ENCODE measurements at regions not wholly inside any gene's neighbourhood (a gene's known extent, or its start where the extent isn't known, plus 50 kb on each side); places are given as distances from the start of the nearest gene placed in this dataset.

GRCh38 chr4:52288212-52288855 is 237.2 kb downstream of the SPATA18 start:
- DNase-seq (ENCODE audit: low read depth): no peak

- no peak for DNase-seq (ENCODE audit: low read depth)
These were observed 239.4 kb downstream of the SPATA18 start for GRCh38 chr4:52290466-52290865.

GRCh38 chr4:52292245-52292644 is 241.1 kb downstream of the SPATA18 start:
- DNase-seq (ENCODE audit: low read depth): no peak

DNA sequence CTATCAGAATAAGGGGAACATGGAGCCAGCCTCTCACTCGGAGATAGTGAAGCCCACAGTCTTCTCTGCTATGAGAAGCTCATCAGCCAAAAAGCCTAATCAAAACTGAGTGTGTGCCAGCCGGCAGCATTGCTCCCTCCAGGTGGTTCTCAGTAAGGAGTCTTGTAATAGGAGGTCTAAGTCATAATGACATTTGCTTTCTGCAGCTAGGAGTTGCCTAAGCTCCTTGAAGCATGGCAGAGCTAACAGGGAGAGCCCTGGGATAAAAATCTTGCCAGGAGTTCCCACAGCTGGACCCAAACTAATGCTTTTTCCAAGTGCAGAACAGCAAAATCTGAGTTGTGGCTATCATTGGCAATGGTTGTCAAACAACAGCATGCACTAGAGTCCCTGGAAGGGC is 245.2 kb downstream of the SPATA18 start:
- no peak for DNase-seq (ENCODE audit: low read depth)

DNA sequence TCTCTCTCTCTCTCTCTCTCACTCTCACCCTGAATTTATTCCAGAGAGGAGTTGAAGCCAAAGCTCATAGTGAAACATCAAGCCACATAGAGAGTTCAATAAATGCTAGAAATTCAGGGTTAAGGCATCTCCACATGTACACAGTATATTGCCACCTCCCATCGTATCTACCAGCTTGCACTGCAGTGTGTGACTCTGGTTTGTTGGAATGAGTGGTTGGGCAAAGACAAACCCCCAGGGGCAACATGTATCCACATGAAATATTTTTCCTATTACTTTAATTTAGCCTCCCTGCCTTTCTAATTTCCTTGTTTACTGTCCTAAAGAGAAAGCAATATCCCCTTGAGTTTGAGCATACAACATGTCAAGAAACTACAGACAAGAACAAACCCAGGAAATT is 247.3 kb downstream of the SPATA18 start:
- no peak for DNase-seq (ENCODE audit: low read depth)

GRCh38 chr4:52299120-52299519 is 248.0 kb downstream of the SPATA18 start:
- DNase-seq (ENCODE audit: low read depth): no peak

DNA sequence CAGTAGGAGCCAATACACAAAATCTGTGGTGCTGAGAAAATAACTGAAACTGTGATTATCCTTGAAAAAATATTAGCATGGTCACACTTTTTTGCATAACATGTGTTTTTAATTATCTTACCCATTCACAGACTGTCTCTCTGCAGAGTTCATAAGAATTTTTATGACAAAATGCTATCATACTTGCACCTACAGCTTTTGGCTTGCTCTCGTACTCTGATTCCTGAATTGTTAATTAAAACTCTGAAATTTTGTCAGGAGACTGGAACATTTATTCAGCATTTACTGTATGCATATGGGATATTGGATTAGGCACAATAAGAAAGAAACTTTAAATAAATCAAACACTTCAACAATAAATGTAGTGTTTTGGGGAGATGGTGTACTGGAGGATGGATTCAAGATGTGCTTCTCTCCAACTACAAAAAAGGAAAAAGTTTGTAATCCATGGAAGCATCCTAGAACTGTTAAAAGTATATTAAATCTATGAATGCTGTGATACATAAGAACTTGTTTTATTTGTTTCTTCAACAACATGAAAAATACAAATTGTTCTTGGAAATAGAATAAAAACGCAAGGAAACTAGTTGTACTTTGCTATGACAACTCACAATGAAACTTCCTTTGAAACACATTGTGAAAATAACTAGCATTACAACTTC is 260.5 kb downstream of the SPATA18 start:
- no peak for DNase-seq (ENCODE audit: low read depth)

GRCh38 chr4:52312722-52313121 is 261.6 kb downstream of the SPATA18 start:
- no peak for DNase-seq (ENCODE audit: low read depth)

GRCh38 chr4:52317361-52317879 is 266.3 kb downstream of the SPATA18 start:
- DNase-seq (ENCODE audit: low read depth): no peak

- no peak for DNase-seq (ENCODE audit: low read depth)
These were observed 266.9 kb downstream of the SPATA18 start for GRCh38 chr4:52317981-52318380.

- DNase-seq (ENCODE audit: low read depth): no peak
These were observed 278.8 kb downstream of the SPATA18 start for GRCh38 chr4:52329894-52330293.

DNA sequence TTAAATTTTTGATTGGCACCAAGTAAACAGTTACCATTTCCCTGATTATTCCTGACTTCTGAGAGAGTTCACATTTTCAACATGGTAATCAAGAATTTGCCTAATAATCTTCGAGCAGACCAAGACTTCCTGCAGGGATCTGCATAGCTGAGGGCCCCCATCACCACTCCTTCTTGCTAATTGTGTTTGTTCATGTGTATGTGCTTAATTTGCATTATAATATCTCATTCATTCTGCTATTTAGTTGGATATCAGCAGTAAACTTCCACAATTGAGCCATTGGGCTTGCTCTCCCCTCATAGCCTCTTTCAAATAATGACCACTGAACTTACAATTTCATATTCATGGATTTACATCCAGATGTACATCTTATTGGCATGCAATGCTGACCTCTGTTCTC is 292.5 kb downstream of the SPATA18 start:
- DNase-seq (ENCODE audit: low read depth): no peak

GRCh38 chr4:52350926-52351325 is 299.8 kb downstream of the SPATA18 start:
- DNase-seq (ENCODE audit: low read depth): no peak

- no peak for DNase-seq (ENCODE audit: low read depth)
These were observed 300.7 kb downstream of the USP46 start for GRCh38 chr4:52358366-52358765.

GRCh38 chr4:52358883-52359321 is 300.2 kb downstream of the USP46 start:
- no peak for DNase-seq (ENCODE audit: low read depth)

DNA sequence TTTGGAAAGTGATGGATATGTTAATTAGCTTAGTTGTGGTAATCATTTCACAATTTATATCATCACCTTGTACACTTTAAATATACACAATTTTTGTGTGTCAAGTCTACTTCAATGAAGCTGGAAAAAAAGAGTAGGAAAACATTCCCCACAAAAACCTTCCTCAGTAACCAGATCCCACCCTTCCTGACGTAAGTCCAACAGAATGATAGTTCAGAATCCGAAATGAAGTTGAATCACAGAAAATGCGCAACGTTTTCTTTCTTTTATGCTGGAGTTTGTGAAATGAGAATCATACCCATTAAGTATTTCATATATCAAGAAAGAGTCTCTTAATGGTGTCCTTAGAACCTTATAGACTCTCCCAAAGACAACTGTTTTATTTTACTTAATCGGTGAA is 292.9 kb downstream of the USP46 start:
- no peak for DNase-seq (ENCODE audit: low read depth)

DNA sequence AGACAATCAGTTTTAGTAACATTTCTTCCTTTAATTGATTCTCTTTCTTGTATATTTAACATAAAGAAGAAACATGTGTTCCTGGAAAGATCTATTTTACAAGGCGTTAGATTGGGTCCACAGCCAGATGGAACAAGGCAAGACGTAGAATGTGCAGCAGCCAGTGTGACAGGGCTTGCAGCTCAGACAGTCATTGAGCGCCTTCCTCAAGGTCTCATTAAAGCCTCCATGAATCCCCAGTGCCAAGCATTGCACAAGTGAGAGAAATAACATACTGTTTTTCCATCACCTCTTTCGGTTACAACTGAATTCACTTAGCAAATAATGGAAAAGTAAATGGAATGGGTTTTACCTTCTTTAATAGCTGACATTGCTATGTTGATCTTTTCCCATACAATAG is 292.5 kb downstream of the USP46 start:
- no peak for DNase-seq (ENCODE audit: low read depth)

DNA sequence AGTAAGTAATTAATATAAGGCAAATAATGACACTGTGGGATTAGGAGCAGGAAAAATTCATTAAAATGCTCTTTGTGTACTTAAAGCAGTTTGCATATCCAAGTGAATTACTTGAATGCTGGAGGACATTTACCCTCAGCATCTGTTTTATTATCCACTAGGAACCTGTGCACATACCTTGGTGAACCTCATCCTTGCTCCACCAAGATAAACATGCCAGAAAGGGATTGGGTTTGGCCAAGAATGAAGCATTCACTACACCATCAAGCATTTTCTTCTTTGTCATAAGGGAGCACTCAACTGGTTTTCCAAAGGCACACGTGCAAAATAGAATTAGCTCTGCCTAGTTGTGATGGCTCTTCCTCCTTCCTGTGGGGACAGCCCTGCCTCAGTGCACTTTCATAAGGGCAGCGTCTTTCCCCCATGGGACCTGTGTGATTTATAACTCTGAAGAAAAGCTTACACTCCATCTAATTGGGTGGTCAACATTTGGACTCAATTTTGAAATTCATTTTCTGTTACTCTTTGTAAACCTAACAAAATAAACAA is 291.7 kb downstream of the USP46 start:
- no peak for DNase-seq (ENCODE audit: low read depth)

GRCh38 chr4:52368895-52369294 is 290.2 kb downstream of the USP46 start:
- no peak for DNase-seq (ENCODE audit: low read depth)

DNA sequence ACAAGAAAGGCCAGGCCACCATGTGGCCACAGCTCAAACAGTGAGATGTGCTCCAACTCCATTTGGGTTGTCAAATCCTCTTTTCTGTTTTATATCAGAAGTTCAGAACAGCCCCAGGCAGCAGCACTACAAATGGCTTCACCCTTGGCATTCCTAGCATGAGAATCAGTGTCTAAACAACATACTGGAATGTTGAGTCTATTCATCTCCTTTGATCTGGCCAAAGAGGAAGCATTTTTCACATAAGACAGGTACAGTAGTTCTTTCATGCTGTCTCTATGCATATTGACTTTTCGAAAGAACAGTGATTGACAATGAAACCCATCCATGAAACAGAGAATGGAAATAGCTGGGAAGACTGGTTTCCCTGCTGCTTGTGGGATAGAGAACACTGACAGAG is 289.5 kb downstream of the USP46 start:
- DNase-seq (ENCODE audit: low read depth): no peak

DNA sequence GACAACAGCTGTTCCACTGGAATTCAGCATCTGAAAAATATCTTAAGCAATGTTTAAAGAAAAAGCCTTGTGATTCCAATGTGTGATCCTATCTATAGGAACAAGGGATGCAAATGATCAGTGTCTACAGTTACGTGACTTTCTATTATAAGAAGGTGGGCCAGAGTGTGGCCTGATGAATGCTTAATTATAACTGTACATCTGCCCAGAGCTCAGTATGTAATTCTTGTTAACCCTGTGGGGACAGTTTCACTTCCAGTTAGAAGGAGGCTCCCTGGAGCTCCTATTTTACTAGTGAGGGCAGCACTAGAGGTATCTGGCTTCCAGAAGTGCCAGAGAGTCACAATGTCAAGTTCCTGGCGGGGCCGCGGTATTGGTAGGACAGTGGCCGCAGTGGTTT is 288.5 kb downstream of the USP46 start:
- no peak for DNase-seq (ENCODE audit: low read depth)

DNA sequence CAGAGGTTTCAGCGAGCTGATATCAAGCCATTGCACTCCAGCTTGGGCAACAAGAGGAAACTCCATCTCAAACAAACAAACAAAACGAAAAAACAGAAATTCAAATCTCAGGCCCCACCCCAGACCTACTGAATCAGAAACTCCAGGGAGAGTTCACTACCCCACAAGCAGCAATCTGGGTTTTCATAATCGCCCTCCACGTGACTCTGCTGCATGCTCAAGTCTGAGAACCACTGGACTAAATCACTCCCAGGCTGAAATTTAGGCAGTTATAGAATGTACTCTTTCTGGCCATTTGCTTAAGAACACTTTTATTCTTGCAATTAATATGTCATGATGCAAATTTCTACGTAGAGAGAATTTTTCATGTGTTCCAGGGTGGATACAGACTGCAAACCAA is 287.3 kb downstream of the USP46 start:
- no peak for DNase-seq (ENCODE audit: low read depth)

- DNase-seq (ENCODE audit: low read depth): no peak
These were observed 286.8 kb downstream of the USP46 start for GRCh38 chr4:52372269-52372668.
